AML-193 (cell line): ENCODE measurements at regions not wholly inside any gene's neighbourhood (a gene's known extent, or its start where the extent isn't known, plus 50 kb on each side); places are given as distances from the start of the nearest gene placed in this dataset.

ENCODE experiments used
- DNase-seq, 2 experiments: peaks; one replicate each; lab custom pipeline; 2025; lab: John Stamatoyannopoulos, UW

- DNase-seq: no peak
Measured at GRCh38 chr5:174596429-174596828, 128.0 kb upstream of the MSX2 start.

GRCh38 chr5:174599992-174600391 is 124.4 kb upstream of the MSX2 start:
- DNase-seq: no peak

- no peak for DNase-seq
Measured at GRCh38 chr5:174601946-174602345, 122.4 kb upstream of the MSX2 start.

- no peak for DNase-seq
Measured at GRCh38 chr5:174606153-174606552, 118.2 kb upstream of the MSX2 start.

GRCh38 chr5:174606646-174607045 is 117.7 kb upstream of the MSX2 start:
- no peak for DNase-seq

GRCh38 chr5:174607205-174607604 is 117.2 kb upstream of the MSX2 start:
- DNase-seq: no peak

GRCh38 chr5:174607916-174608315 is 116.5 kb upstream of the MSX2 start:
- DNase-seq: no peak

- no peak for DNase-seq
Measured at GRCh38 chr5:174608631-174609097, 115.7 kb upstream of the MSX2 start.

- no peak for DNase-seq
Measured at GRCh38 chr5:174609116-174609515, 115.3 kb upstream of the MSX2 start.

GRCh38 chr5:174610968-174611367 is 113.4 kb upstream of the MSX2 start:
- DNase-seq: no peak

GRCh38 chr5:174612686-174613085 is 111.7 kb upstream of the MSX2 start:
- DNase-seq: no peak

- DNase-seq: no peak
Measured at GRCh38 chr5:174614500-174615135, 109.8 kb upstream of the MSX2 start.

GRCh38 chr5:174616036-174616435 is 108.3 kb upstream of the MSX2 start:
- DNase-seq: no peak

GRCh38 chr5:174617285-174617684 is 107.1 kb upstream of the MSX2 start:
- no peak for DNase-seq

- DNase-seq: no peak
Measured at GRCh38 chr5:174617910-174618309, 106.5 kb upstream of the MSX2 start.

GRCh38 chr5:174618589-174618988 is 105.8 kb upstream of the MSX2 start:
- DNase-seq: no peak

GRCh38 chr5:174622067-174622466 is 102.3 kb upstream of the MSX2 start:
- no peak for DNase-seq

GRCh38 chr5:174623018-174623417 is 101.4 kb upstream of the MSX2 start:
- DNase-seq: no peak

- no peak for DNase-seq
Measured at GRCh38 chr5:174623433-174624019, 100.9 kb upstream of the MSX2 start.

- DNase-seq: no peak
Measured at GRCh38 chr5:174624733-174625522, 99.5 kb upstream of the MSX2 start.

GRCh38 chr5:174625591-174626350 is 98.6 kb upstream of the MSX2 start:
- DNase-seq: no peak

GRCh38 chr5:174626369-174626920 is 97.9 kb upstream of the MSX2 start:
- no peak for DNase-seq
